ENCODE measurements at regions not wholly inside any gene's neighbourhood (a gene's known extent, or its start where the extent isn't known, plus 50 kb on each side); places are given as distances from the start of the nearest gene placed in this dataset.
"Not testable (repeated sequence)": the region's sequence is repeated elsewhere in the genome, so short reads cannot be mapped to it uniquely, and the experiment has no call there.

GRCh38 chr4:141352909-141353525 is 132.3 kb downstream of the ZNF330 start:
- Histone ChIP-seq H3K36me3 (ENCODE audit: control insufficient read depth, insufficient read depth, low read length) (no peaks in the 10 kb centered on the region), H3K27me3 (ENCODE audit: control insufficient read depth, insufficient read depth, low read length) (no peaks in the 10 kb centered on the region), H3K4me3 (ENCODE audit: low read depth, low read length) (no peak overlapping the region)
- DNase-seq (ENCODE audit: low read depth) (peak; percentile 54), FAIRE-seq (no peak)
- no peak for TF ChIP-seq CTCF (IDR thresholded peaks at IDR 0.05; ENCODE audit: insufficient read depth, low read length, severe bottlenecking)

- no peak for TF ChIP-seq CTCF (IDR thresholded peaks at IDR 0.05; ENCODE audit: insufficient read depth, low read length, severe bottlenecking)
- DNase-seq (ENCODE audit: low read depth) (no peak), FAIRE-seq (no peak)
- H3K27me3 ChIP-seq (ENCODE audit: control insufficient read depth, insufficient read depth, low read length): no peaks in the 10 kb centered on the region
- H3K4me3 ChIP-seq (ENCODE audit: low read depth, low read length): no peak overlapping the region
- H3K36me3 ChIP-seq (ENCODE audit: control insufficient read depth, insufficient read depth, low read length): no peaks in the 10 kb centered on the region
Measured at GRCh38 chr4:141356321-141356962, 135.7 kb downstream of the ZNF330 start.

- Histone ChIP-seq H3K27me3 (ENCODE audit: control insufficient read depth, insufficient read depth, low read length) (no peaks in the 10 kb centered on the region), H3K4me3 (ENCODE audit: low read depth, low read length) (no peak overlapping the region), H3K36me3 (ENCODE audit: control insufficient read depth, insufficient read depth, low read length) (no peaks in the 10 kb centered on the region)
- FAIRE-seq: no peak
- no peak for DNase-seq (ENCODE audit: low read depth)
- TF ChIP-seq CTCF (IDR thresholded peaks at IDR 0.05; ENCODE audit: insufficient read depth, low read length, severe bottlenecking): no peak
Measured at GRCh38 chr4:141356963-141357335, 136.3 kb downstream of the ZNF330 start.

GRCh38 chr4:141368241-141368640 is 147.5 kb downstream of the ZNF330 start:
- H3K27me3 ChIP-seq (ENCODE audit: control insufficient read depth, insufficient read depth, low read length); DNase-seq (ENCODE audit: low read depth); FAIRE-seq; H3K36me3 ChIP-seq (ENCODE audit: control insufficient read depth, insufficient read depth, low read length); H3K4me3 ChIP-seq (ENCODE audit: low read depth, low read length): not testable (repeated sequence)

- TF ChIP-seq CTCF (IDR thresholded peaks at IDR 0.05; ENCODE audit: insufficient read depth, low read length, severe bottlenecking): no peak
- DNase-seq (ENCODE audit: low read depth): no peak
- H3K27me3 ChIP-seq (ENCODE audit: control insufficient read depth, insufficient read depth, low read length): no peaks in the 10 kb centered on the region
- no peak overlapping the region for H3K4me3 ChIP-seq (ENCODE audit: low read depth, low read length)
- no peak for FAIRE-seq
- no peaks in the 10 kb centered on the region for H3K36me3 ChIP-seq (ENCODE audit: control insufficient read depth, insufficient read depth, low read length)
Measured at GRCh38 chr4:141371206-141371605, 150.5 kb downstream of the ZNF330 start.

- Histone ChIP-seq H3K36me3 (ENCODE audit: control insufficient read depth, insufficient read depth, low read length) (no peaks in the 10 kb centered on the region), H3K4me3 (ENCODE audit: low read depth, low read length) (no peak overlapping the region), H3K27me3 (ENCODE audit: control insufficient read depth, insufficient read depth, low read length) (no peaks in the 10 kb centered on the region)
- DNase-seq (ENCODE audit: low read depth) (peak; percentile 87), FAIRE-seq (no peak)
- peak; percentile 73 for TF ChIP-seq CTCF (IDR thresholded peaks at IDR 0.05; ENCODE audit: insufficient read depth, low read length, severe bottlenecking)
Measured at GRCh38 chr4:141375855-141376254, 155.2 kb downstream of the ZNF330 start.
